ENCODE measurements at regions not wholly inside any gene's neighbourhood (a gene's known extent, or its start where the extent isn't known, plus 50 kb on each side); places are given as distances from the start of the nearest gene placed in this dataset.

DNA sequence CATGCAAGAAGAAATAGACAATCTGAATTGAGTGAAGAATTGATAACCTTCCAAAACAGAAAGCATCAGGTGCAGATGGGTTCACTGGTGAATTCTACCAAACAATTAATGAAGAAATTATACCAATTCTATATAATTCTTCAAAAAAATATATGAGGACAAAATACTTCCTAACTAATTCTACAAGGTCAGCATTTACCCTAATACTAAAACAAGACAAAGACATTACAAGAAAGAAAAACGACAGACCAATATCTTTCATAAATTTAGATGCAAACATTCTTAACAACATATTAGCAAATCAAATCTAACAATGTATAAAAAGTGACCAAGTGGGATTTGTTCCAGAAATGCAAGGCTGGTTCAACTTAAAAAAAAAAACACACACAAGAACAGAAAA, 183.9 kb downstream of the BARX1 start:
- TF ChIP-seq POLR2A (IDR thresholded peaks at IDR 0.05; ENCODE audit: control extremely low read depth in 1 of 2, low read depth in 2 of 2, low read length in 2 of 2), result no peak
- TF ChIP-seq RXRA (IDR thresholded peaks at IDR 0.05; ENCODE audit: insufficient read depth, low read depth, low read length), result no peak
